KG1 (cell line): ENCODE measurements at regions not wholly inside any gene's neighbourhood (a gene's known extent, or its start where the extent isn't known, plus 50 kb on each side); places are given as distances from the start of the nearest gene placed in this dataset.
"Not testable (repeated sequence)": the region's sequence is repeated elsewhere in the genome, so short reads cannot be mapped to it uniquely, and the experiment has no call there.

ENCODE experiments used
- DNase-seq: peaks from one replicate; lab custom pipeline; 2025; lab: John Stamatoyannopoulos, UW

DNA sequence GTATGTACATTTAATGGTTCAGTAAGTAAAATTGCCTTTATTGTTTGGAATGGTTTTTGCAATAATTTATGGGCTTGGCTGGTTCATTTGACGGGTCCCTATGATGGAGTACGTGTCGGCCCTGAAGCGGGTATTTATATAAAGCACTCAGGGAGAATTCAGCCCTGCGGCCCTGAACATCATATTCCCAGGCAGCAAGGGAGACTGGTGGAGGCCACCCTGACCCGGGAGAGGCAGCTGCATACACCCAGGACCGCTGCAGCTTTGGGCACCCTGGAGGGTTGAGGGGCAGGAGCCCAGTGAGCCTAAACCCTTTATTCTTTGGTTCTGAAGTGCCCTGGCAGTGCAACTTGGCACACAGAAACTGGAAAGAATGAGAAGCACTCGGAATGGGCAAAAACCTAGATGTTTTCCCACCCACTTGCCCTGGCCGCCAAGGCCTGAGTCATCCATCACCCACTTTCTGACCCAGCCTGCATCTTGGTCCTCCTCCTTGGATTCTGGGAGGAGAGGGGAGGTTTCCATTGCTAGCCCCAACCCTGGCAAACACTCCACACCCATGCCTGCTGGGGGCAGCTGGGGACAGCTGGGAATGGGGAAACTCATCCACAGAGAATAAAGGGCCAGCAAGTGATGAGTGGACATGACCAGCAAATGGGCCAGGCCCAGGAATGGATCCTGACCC, 162.2 kb upstream of the TNRC6C start:
- no peak for DNase-seq

DNA sequence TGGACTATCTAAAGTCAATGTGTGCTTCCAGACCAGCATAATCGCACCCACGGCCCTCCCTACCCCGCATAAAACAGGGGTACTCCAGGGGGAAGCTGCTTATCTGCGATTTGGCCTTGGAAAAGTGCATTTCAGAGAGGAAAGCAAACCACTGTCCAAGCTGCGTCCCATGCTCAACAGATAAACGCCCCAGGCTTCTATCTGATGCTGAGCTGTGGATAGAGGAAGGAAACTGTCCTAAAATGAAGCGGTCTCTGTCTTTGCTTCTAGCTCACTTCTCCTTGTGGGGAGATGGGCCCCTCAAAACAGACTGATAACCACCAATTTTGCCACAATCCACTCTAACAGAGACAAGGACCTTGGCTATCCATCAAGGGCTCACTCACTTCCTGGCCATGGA, 160.5 kb upstream of the TNRC6C start:
- no peak for DNase-seq

DNA sequence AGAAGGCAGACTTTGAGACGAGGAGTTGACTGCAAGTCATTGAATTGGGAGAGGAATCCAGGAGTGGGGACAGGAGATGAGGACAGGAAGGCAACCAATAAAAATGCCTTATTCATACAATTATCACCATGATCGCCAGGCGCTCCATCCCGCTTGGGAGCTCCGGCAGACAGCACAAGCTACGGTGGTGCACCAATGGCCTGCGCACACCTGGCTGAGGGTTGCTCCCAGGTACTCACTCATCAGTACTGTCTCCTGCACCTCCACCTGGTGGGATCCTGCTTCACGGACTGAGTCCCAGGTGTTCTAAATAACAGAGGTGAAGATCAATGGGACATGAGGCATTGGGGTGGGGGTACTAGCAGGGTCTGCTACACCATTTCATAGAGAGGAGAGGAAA, 160.0 kb upstream of the TNRC6C start:
- no peak for DNase-seq

DNA sequence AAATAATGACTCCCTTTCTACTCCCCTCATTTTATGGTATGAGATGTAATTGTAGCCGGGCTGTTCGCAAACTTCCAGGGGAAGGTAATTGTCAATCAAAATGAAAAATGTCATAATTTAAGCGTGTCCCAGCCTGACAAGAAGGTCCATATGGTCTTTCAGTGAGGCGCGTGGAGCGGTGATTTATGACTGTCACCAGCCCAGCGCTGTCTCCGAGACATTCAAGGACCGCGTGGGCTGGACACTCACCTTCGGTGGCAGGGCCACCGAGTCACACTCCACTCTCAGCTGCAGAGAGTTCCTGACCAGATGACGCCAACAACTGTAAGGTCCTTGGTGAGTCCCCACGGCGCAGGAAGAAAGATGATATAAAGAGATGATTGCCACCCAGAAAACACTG, 157.7 kb upstream of the TNRC6C start:
- DNase-seq, result no peak

DNA sequence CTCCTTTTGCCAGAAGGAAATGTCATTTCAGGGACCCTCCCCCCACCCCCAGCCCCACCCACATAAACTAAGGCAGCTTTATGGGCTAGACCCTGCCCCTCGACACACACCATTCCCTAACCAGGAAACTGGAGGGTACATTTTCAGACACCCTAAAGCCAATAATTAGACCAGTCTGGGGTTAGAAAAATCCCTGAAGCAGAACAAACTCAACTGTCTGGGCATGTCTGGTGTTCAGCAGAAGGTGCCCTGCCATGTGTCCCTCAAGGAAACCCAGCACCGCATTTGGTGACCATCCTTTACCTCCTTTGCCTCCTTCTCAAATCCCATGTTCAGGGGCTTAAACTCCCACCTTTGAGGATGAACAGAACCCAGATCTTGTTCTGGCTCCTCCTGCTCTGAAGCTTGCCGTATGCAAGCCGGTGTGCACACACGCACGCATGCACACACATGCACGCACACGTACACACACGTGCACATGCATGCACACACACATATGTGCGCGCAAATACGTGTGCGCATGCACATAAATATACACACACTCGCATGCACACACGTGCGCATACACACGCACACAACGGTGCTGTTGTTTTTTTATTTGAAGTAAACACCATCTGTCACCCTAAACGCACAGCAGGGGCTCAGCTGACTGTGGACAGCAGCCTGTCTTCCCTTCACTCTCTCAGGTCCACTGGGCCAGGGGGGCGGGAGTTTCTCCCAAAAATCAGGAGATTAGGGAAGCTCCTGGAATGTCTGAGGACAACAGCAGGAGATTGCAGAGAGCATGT, 156.8 kb upstream of the TNRC6C start:
- DNase-seq, result no peak

DNA sequence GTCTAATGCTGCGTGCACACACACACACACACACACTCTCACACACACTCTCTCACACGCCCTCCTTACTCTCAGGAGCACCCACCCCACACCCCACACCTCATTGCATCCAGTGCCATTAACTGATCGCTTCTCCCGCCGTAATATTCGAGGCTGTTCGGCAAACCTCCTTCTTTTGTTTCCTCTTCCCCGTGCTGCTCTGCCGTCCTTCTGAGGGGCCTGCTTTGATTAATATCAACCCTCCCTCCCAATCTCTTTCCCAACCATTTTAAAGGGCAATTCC, 156.2 kb upstream of the TNRC6C start:
- no peak for DNase-seq

DNA sequence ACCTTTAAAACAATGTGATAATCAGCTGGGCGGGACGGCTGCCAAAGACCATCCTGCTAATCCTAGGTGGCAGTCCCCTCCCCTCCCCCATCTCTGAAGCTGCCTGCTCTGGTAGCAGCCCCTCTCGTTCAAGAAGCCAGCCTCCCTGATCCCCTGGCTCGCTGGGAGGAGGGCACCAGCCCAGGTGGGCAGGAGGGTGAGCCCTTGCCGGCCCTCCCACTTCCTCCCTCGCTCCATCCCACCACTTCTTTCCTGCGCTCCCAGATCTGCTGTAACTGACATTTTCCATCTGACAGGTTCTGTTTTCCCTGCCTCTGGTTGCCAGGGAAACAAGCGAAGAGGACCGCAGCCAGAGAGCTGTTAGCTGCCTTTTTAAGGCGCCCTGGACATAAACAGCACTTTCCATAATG, 155.7 kb upstream of the TNRC6C start:
- no peak for DNase-seq

DNA sequence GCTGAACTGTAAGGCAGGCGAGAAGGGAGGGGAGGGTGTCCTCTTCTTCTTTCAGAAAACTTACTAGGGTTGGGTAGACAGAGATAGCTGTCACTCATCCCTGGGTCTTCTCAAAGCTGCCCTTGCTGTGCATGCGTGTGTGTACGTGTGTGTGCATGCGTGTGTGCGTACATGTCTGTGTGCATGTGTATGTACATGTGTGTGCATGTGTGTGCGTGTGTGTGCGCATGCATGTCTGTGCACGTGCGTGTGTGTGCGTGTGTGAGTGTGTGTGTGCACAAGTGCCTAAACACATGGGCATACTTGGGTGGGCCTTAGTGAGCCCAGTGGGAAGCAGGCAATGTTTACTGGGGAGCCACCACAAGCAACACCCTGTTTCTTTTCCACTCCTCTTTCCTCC, 154.8 kb upstream of the TNRC6C start:
- DNase-seq, result no peak

DNA sequence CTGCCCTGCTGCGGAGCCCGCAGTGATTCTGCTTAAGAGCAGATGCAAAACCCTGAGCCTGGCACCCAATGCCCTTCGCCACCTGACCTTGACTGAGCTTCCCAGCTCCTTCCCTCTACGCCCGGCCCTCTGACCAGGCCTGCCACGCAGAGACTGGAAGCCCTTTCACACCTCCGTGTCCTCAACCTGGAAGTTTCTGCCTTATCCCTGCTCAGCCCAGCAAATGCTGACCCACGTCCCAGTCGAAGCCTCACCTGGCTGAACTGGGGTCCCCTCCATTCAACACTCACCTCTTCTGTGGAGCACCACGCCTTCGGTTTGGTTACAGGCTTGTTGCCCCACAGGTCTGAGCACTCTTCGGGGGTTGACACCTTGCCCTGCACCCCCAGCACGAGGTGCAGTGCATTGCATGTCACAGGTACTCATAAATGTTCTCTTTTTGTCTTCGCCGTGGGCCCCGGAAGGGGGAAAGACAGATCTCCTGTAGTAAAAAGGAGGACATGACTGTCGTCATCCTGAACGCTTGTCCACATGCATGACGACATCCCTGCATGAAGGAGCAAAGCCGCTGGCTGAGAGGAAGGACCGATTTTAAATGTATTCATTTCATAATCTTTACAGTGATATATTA, 153.6 kb upstream of the TNRC6C start:
- no peak for DNase-seq

DNA sequence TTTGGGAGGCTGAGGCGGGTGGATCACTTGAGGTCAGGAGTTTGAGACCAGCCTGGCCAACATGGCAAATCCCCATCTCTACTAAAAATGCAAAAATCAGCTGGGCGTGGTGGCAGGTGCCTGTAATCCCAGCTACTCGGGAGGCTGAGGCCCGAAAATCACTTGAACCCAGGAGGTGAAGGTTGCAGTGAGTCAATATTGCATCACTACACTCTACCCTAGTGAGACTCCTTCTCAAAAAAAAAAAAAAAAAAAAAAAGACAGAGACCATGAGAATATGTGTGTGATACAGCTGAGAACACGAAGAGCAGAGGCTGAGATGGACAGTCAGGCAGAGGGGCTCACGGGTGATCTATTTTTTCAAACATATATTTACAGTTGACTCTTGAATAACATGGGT, 152.5 kb upstream of the TNRC6C start:
- DNase-seq, result not testable (repeated sequence)

DNA sequence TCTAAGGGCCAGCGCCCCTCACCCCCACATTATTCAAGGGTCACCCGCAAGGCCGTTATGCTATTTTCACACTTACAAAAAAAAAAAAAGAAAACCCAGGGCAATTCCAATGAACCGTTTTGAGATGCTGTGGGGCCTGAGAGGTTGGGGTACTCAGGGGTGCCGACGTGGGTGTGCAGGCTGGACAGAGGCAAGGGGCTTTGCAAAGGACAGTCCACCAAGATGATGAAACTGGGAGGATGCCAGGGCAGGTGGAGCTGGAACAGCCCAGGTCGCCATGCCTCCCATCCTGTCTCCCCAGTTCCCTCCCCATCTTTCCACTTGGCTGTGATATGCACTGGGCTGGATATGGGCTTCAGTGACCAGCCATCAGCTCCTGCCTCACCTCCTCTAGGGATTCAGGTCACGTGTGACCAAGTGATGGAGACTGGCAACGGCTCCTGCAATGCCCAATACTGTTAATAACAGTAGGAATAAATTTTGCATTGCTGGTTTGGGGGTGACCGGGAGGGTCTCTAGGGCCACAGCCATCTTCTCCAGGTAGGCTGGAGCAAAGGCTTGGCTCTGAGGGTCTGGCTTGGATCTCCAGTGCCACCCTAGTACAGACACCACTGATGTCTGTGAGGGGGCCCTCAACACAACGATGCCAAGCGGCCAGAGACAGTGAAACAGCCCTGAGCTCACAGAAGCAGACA, 151.3 kb upstream of the TNRC6C start:
- no peak for DNase-seq

DNA sequence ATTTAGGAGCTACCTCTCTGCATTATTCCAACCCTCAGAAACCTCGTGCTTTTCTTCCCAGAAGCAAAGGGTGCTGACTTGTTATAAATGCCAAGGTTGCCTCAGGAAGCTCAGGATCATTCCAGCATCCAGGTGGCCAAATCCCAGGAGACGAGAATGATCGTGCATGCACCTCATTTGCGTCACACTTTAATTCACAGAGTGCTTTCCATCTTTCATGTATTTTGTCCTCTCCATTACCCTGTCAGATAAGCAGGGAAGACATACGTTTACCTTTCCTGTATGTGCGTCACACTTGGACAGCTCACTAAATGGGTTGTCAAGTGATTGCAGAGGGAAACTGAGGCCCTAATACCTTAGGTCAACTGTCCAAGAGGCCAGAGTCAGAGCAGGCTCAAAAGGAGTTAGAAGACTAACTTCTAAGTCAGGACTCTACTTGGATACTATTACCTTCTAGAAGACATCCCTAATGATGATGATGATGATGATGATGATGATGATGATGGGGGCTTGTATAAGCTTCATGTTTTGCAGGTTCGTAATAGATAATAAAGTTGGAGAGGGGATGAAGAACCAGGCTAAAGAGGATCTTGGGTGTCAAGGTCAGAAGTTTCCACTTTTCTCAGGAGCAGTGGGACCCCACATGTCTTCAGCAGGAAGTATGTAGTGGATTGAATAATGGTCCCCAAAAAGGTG, 150.6 kb upstream of the TNRC6C start:
- no peak for DNase-seq

DNA sequence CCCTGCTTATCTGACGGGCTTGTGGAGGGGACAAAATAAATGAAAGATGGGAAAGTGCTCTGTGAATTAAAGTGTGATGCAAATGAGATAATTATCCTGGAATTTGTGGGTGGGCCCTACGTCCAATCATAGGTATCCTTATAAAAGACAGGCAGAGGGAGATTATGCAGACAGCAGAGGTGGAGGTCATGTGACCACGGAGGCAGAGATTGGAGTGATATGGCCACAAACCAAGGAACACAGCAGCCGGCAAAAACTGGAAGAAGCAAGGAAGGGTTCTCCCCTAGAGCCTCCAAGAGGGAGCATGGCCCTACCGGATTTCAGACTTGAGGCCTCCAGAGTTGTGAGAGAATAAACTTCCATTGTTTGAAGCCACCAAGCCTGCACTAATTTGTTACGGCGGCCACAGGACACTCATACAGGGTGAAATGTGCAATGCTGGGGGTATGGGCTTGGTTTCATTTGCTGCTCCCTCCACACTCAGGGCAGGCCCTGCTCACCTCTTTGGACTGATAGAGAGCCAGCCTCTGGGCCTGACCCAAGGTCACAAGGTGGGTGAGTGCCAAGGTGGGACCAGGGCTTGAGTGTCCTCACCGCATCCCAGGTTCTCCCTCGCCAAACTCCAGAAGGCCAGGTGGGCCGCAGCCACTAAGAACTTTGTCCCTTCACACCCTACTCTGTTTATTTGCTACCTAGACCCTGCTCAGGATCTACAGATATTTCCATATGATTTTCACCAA, 149.6 kb upstream of the TNRC6C start:
- no peak for DNase-seq

DNA sequence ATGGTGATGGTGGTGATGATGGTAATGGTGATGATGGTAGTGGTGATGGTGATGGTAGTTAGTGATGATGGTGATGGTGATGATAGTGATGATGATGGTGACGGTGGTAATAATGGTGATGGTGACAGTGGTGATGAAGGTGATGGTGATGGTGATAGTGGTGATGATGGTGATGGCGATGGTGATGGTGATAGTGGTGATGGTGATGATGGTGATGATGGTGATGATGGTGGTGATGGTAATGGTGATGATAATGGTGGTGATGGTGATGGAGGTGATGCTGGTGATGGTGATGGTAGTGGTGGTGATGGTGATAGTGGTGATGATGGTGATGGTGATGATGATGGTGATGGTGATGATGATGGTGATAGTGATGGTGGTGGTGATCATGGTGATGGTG, 148.7 kb upstream of the TNRC6C start:
- no peak for DNase-seq

DNA sequence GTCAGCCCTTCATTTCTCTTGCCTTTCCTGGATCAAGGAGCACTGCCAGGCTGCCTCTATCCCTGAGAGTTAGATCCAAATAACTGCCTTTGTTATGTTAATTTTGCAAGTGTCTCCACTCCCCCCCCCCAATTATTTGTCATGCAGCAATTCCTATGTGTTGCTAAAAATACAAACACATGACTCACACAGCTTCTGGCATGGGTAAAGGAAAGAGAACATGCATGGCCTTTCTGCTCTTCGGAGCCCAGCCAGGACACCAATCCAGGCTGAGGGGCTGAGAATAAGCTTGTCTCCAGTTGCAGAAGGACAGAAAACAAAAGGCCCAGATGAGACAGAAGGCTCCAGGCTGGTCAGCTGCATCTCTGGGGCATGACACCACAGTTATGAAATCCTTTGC, 148.0 kb upstream of the TNRC6C start:
- no peak for DNase-seq

DNA sequence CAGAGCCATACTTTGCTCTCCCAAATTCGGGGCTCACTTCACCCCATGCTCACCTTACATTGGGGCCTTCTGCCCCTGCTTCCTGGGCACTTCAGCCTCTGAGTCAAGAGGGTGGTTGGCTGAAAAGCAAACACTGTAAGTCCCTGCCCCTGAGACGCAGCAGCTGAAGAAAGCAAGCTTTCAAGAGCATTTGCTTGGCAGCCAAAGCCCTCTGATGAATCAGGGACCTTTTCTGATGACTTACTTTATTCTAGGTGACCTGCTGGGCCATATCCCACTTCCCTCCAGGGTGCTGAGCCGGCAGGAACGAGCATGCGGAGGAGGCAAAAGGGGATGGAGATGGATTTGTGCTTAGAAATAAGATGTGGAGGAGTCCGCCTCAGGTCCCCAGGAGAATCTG, 147.0 kb upstream of the TNRC6C start:
- DNase-seq, result no peak

DNA sequence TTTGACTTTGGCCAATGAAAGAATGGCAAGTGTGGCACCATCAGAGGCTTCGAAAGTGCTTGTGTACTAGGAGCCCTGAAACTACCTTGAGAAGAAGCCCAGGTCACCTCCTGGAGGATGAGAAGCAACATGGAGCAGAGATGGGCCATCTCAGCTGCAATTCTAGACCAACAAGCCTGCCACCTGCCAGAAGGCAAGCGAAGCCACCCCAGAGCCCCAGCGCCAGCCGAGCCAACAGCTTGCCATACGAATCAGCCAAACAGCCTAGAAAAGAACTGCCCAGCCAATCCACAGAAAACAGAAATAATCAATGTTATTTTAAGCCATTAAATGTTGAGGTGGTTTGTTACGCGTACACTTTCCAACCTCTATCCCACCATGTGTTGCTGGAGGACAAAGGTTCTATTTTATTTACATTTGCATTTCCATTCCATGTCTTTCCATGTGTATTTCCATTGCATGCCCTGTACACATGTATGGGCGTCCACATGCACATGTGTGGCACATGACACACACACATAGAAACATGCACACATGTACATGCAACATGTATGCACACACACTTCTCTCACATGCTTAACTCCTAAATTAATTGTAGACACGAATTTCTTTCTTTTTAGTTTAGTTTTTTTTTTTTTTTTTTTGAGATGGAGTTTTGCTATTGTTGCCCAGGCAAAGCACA, 144.3 kb upstream of the TNRC6C start:
- DNase-seq, result no peak

DNA sequence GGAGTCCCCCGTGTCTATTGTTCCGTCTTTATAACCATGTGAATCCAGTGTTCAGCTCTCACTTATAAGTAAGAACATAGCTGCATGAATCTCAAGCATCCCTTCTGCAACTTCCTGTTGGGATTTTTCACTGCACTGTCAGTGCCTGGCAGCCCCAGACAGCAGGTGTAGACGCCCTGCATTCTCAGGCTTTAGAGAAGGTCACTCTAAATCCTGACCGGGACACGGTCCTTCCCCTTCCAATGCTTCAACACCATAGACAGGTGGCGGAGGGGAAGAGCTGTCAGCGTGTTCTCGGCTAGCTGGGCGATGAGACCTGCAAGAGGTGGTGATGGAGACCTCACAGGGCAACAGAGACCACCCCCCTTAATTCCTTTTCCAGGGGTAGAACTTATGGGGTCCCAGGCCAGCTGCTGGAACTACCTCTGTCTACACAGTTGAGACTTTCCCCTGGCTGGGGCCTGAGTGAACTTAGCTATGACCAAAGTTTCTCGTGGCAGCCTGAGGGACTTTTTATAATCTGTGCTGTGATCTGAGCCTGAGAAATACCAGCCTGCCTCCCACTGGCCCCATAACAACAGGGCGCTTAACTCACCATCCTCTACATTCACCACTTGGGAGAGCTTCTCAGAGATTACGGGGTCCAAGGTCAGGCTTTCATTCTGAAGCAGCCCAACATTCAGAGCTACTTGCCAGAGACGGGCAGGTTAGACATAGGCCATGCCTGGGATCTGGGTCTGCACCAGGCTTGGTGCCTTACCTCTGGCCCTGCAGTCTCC, 143.2 kb upstream of the TNRC6C start:
- no peak for DNase-seq

DNA sequence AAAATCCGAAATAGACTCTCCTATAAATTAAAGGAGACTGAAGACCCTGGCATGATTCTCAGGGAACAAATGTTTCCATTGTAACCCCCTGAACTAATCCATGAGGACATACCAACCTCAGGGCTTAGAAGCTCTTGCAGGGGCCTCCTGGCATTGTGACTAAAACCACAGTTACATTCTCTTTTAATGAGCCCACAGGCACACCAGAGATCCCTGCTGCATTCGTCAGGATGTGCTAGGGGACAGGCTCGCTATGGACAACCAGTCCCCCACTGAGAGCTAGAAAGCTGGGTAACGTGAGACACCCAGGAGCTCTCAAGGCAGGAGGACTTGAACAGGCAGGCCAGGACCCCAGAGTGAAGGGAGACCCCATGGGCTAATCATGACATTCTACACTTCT, 140.6 kb upstream of the TNRC6C start:
- DNase-seq, result no peak

DNA sequence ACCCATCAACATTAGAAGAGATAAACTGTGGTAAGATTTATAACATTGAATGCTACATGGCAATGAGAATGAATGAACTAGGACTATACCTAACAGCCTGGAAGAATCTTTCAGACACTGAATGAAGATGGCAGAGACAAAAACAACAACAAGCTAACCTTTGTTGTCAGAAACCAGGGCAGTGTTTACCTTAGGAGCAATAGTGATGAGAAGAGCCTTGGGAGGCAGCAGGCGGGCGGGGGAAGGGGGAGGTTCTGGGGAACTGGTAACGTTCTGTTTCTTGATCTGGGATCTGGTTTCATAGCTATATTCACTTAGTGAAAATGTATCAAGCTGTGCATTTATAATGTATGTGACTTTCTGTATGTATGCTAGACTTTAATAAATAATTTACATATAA, 139.0 kb upstream of the TNRC6C start:
- DNase-seq, result no peak
